HCT116 (cell line): ENCODE measurements at regions not wholly inside any gene's neighbourhood (a gene's known extent, or its start where the extent isn't known, plus 50 kb on each side); places are given as distances from the start of the nearest gene placed in this dataset.
"Not testable (repeated sequence)": the region's sequence is repeated elsewhere in the genome, so short reads cannot be mapped to it uniquely, and the experiment has no call there.

ENCODE experiments used
- ATAC-seq: fragments of 200-7000 bp; cut with Tn5 transposase; 2 replicates; pipeline ENCODE4 v1.9.1; 2020; ENCODE audit warnings: mild to moderate bottlenecking, moderate library complexity
- BruUV-seq: library from RNA; stranded (reverse); fragments of 400-500 nt; replicated peaks from 2 replicates; lab custom pipeline; 2021; lab: Mats Ljungman, UMichigan
- CTCF ChIA-PET: fragments of 300-600 bp; sonication (Branson Sonifier 250); formaldehyde crosslinking; loops from one replicate; lab custom pipeline; 2021; ENCODE audit warnings: antibody characterized with exemption; lab: Charles Lee
- POLR2A ChIA-PET: fragments of 300-600, 350-600 bp; sonication (Branson Sonifier 250); formaldehyde crosslinking; loops from one replicate; lab custom pipeline; 2021; ENCODE audit warnings: antibody characterized with exemption; lab: Charles Lee
- RAD21 ChIA-PET, 2 experiments: fragments of 300-600 bp; sonication (Branson Sonifier 250); formaldehyde crosslinking; loops; one replicate each; lab custom pipeline; 2023; ENCODE audit warnings: low total read pairs in 2 of 2; ENCODE audit not compliant: uncharacterized antibody in 2 of 2, unreplicated experiment in 2 of 2, low non-redundant PET in 1 of 2; lab: Charles Lee
- DNase-seq: peaks from one replicate; pipeline ENCODE4 v3.0.0-alpha.2; 2010; ENCODE audit warnings: low read depth, low spot score
- H2AFZ ChIP-seq: fragments of 200-600 bp; shearing (Covaris generic), sonication (generic); 2 replicates; pipeline ENCODE4 v1.6.1; 2017; ENCODE audit warnings: low read depth, mixed run types, mixed read lengths, antibody characterized with exemption, low read length; ENCODE audit not compliant: poor library complexity, severe bottlenecking
- H3K27ac ChIP-seq: 2 replicates; pipeline ENCODE4 v1.5.1; 2012; ENCODE audit warnings: low read depth, low read length
- H3K27me3 ChIP-seq: fragments of 200-600 bp; sonication (generic); 2 replicates; pipeline ENCODE4 v1.6.1; 2016; ENCODE audit warnings: mixed run types, low read length, mixed read lengths; ENCODE audit not compliant: insufficient read depth
- H3K36me3 ChIP-seq, 2 experiments: fragments of 200-500 bp in 1 of 2; fragments of 200-600 bp in 1 of 2; sonication (Bioruptor generic) in 1 of 2; sonication (generic) in 1 of 2; 2 replicates each; pipeline versions ENCODE4 v1.5.1 to v1.6.1; 2014 to 2016; ENCODE audit warnings: low read length in 2 of 2, inconsistent platforms in 1 of 2, mixed read lengths in 1 of 2, mixed run types in 1 of 2; ENCODE audit not compliant: insufficient read depth in 2 of 2, control insufficient read depth in 1 of 2
- H3K4me1 ChIP-seq, 2 experiments: fragments of 200-600 bp in 1 of 2; sonication (generic) in 1 of 2; 2 replicates each; pipeline versions ENCODE4 v1.5.1 to v1.6.1; 2012 to 2017; ENCODE audit warnings: low read length in 2 of 2, inconsistent platforms in 1 of 2, mild to moderate bottlenecking in 1 of 2, mixed read lengths in 1 of 2, mixed run types in 1 of 2, moderate library complexity in 1 of 2; ENCODE audit not compliant: insufficient read depth in 2 of 2, control insufficient read depth in 1 of 2
- H3K4me2 ChIP-seq: fragments of 200-600 bp; sonication (generic); 2 replicates; pipeline ENCODE4 v1.6.1; 2017; ENCODE audit warnings: mixed run types, low read length, mixed read lengths
- H3K4me3 ChIP-seq, 2 experiments: fragments of 200-600 bp in 1 of 2; sonication (generic) in 1 of 2; replicated peaks in 1 of 2; 2 replicates each; pipeline ENCODE4 v1.5.1; 2011 to 2016; ENCODE audit warnings: low read length in 2 of 2, control low read depth in 1 of 2, low read depth in 1 of 2, mild to moderate bottlenecking in 1 of 2, mixed read lengths in 1 of 2, mixed run types in 1 of 2
- H3K79me2 ChIP-seq: fragments of 200-600 bp; sonication (generic); 2 replicates; pipeline ENCODE4 v1.6.1; 2017; ENCODE audit warnings: mild to moderate bottlenecking, mixed run types, low read length, moderate library complexity, mixed read lengths; ENCODE audit not compliant: insufficient read depth
- H3K9ac ChIP-seq: fragments of 200-600 bp; sonication (generic); 2 replicates; pipeline ENCODE4 v1.6.1; 2016; ENCODE audit warnings: low read length, mixed read lengths
- H3K9me2 ChIP-seq: fragments of 200-600 bp; sonication (generic), shearing (Covaris generic); 2 replicates; pipeline ENCODE4 v1.6.1; 2017; ENCODE audit warnings: mixed run types, mild to moderate bottlenecking, moderate library complexity; ENCODE audit not compliant: insufficient read depth
- H3K9me3 ChIP-seq, 2 experiments: fragments of 200-500 bp in 1 of 2; fragments of 200-600 bp in 1 of 2; sonication (Bioruptor generic) in 1 of 2; sonication (generic) in 1 of 2; 2 replicates each; pipeline ENCODE4 v1.6.1; 2014 to 2017; ENCODE audit warnings: low read length in 2 of 2, mixed read lengths in 2 of 2, inconsistent platforms in 1 of 2, low read depth in 1 of 2, mild to moderate bottlenecking in 1 of 2, mixed run types in 1 of 2, moderate library complexity in 1 of 2; ENCODE audit not compliant: control insufficient read depth in 1 of 2, insufficient read depth in 1 of 2
- H4K20me1 ChIP-seq: fragments of 200-600 bp; sonication (generic), shearing (Covaris generic); 2 replicates; pipeline ENCODE4 v1.6.1; 2017; ENCODE audit warnings: mixed run types, mild to moderate bottlenecking, moderate library complexity; ENCODE audit not compliant: insufficient read depth
- CEBPB ChIP-seq: IDR thresholded peaks from 2 replicates; pipeline ENCODE4 v1.6.1; 2012; ENCODE audit warnings: low read depth
- ELF1 ChIP-seq: IDR thresholded peaks from 2 replicates; pipeline ENCODE4 v1.6.1; 2012; ENCODE audit warnings: low read depth, borderline replicate concordance
- EZH2phosphoT487 ChIP-seq: fragments of 200-600 bp; IDR thresholded peaks from 2 replicates; pipeline ENCODE4 v1.6.1; 2018; ENCODE audit warnings: antibody characterized with exemption, borderline replicate concordance
- intact Hi-C: fragments of 100-400 bp; cut with micrococcal nuclease; formaldehyde crosslinking; loops from 2 replicates; pipeline ENCODE4 v1.10.0; 2022
- TF ChIP-seq, protein P1 (sequence below), 3 experiments: fragments of 200-600 bp in 1 of 3; sonication (generic) in 1 of 3; IDR thresholded peaks in 2 of 3; conservative IDR thresholded peaks in 1 of 3; 2 replicates each; pipeline ENCODE4 v1.5.1; 2012 to 2017; ENCODE audit warnings: low read depth in 2 of 3, low read length in 2 of 3, antibody characterized with exemption in 1 of 3, borderline replicate concordance in 1 of 3, control low read depth in 1 of 3, mild to moderate bottlenecking in 1 of 3, mixed read lengths in 1 of 3, mixed run types in 1 of 3, moderate library complexity in 1 of 3; ENCODE audit not compliant: insufficient read depth in 1 of 3

DNA sequence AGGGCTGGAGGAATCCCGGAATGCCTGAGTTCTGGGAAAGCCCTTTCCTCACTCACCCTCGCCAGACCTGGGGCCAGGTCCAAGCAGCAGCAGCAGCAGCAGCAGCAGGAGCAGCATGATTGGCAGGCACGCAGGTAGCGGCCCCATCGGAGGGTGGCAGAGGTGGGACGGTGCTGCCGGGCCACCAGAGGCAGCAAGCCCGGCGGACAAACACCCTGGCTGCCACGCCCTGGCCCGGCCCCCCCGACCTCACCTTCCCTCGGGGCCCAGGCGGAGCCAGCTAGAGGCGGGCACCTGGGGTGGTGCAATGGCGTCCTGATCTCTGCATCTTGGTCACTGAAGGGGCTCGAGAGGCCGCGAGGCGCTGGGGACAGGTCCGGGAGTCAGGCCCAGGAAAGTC is 122.4 kb downstream of the LAT start:
- ATAC-seq (peak; percentile 96), DNase-seq (no peak)
- no peak overlapping the region for H3K27ac ChIP-seq
- peak overlapping the region; percentile 64 for H3K4me2 ChIP-seq
- H3K27me3 ChIP-seq = no peaks in the 10 kb centered on the region; the same call in 1 of the 2 replicates
- no TSS peak for BruUV-seq
- no peaks in the 10 kb centered on the region for H3K36me3 ChIP-seq
- POLR2A ChIA-PET = no interaction called here
- peak overlapping the region; percentile 23 to 33; a peak in 3 of 4 replicates for H3K4me3 ChIP-seq
- no peaks in the 10 kb centered on the region for H4K20me1 ChIP-seq
- no peak overlapping the region for H2AFZ ChIP-seq
- intact Hi-C loops = no loop called here
- RAD21 ChIA-PET = no interaction called here
- H3K9ac ChIP-seq = no peak overlapping the region
- no peaks in the 10 kb centered on the region for H3K9me3 ChIP-seq
- no peaks in the 10 kb centered on the region for H3K9me2 ChIP-seq
- CTCF ChIA-PET = no interaction called here
- peaks cover 6 to 8% of the 10 kb centered on the region in 2 experiments; a peak in 3 of 4 replicates for H3K4me1 ChIP-seq
- H3K79me2 ChIP-seq = no peaks in the 10 kb centered on the region
- TF ChIP-seq, protein P1, sequence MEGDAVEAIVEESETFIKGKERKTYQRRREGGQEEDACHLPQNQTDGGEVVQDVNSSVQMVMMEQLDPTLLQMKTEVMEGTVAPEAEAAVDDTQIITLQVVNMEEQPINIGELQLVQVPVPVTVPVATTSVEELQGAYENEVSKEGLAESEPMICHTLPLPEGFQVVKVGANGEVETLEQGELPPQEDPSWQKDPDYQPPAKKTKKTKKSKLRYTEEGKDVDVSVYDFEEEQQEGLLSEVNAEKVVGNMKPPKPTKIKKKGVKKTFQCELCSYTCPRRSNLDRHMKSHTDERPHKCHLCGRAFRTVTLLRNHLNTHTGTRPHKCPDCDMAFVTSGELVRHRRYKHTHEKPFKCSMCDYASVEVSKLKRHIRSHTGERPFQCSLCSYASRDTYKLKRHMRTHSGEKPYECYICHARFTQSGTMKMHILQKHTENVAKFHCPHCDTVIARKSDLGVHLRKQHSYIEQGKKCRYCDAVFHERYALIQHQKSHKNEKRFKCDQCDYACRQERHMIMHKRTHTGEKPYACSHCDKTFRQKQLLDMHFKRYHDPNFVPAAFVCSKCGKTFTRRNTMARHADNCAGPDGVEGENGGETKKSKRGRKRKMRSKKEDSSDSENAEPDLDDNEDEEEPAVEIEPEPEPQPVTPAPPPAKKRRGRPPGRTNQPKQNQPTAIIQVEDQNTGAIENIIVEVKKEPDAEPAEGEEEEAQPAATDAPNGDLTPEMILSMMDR (IDR thresholded peaks at IDR 0.05 in 2 of 3, conservative IDR thresholded peaks at IDR 0.05 in 1 of 3; ENCODE audit: borderline replicate concordance in 1 of 3, insufficient read depth in 1 of 3, low read depth in 2 of 3, low read length in 2 of 3) = 0 out of 6 replicates have a peak, but pooled peaks of 1 of the 3 experiments have one; percentile 11
- TF ChIP-seq ELF1 (no peak), CEBPB (no peak), EZH2phosphoT487 (no peak)

- H3K4me3 ChIP-seq, BruUV-seq, H4K20me1 ChIP-seq, H3K9me2 ChIP-seq, H2AFZ ChIP-seq, RAD21 ChIA-PET, H3K9ac ChIP-seq, H3K36me3 ChIP-seq, H3K79me2 ChIP-seq, H3K27me3 ChIP-seq, POLR2A ChIA-PET, H3K9me3 ChIP-seq, H3K4me2 ChIP-seq, H3K4me1 ChIP-seq, intact Hi-C loops, H3K27ac ChIP-seq, DNase-seq, CTCF ChIA-PET: not testable (repeated sequence)
- ATAC-seq = peak; percentile 51; the same call in 1 of the 2 replicates
Observed at GRCh38 chr16:29106259-29106908, 121.5 kb downstream of the LAT start.

DNA sequence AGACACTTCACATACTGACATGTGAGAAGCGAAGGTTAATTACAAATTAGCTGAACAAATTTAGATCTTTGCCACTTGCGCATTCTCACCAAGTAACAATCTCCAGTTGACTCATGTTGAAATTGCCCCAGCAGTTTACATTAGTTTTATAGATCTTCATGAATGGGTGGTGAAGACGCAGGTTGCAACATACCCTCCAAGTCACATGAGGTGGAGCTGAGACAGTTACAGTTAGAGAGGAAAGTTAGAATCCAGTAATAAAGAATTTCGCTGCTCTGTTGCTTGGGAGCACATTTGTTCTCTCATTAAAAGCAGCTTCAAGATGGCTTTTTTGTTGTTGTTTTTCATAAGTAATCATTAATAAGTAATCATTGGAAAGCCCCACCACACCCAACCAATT is 119.7 kb downstream of the LAT start:
- intact Hi-C loops, H3K27ac ChIP-seq, H2AFZ ChIP-seq, RAD21 ChIA-PET, H4K20me1 ChIP-seq, H3K9me3 ChIP-seq, H3K4me2 ChIP-seq, POLR2A ChIA-PET, H3K4me3 ChIP-seq, H3K79me2 ChIP-seq, H3K9ac ChIP-seq, H3K9me2 ChIP-seq, CTCF ChIA-PET, BruUV-seq, H3K4me1 ChIP-seq, ATAC-seq, H3K36me3 ChIP-seq, H3K27me3 ChIP-seq, DNase-seq: not testable (repeated sequence)
